ENCODE measurements at regions not wholly inside any gene's neighbourhood (a gene's known extent, or its start where the extent isn't known, plus 50 kb on each side); places are given as distances from the start of the nearest gene placed in this dataset.

- TF ChIP-seq MYC (IDR thresholded peaks at IDR 0.05; ENCODE audit: low read depth, low read length) = no peak
- no peak for TF ChIP-seq CTCF (IDR thresholded peaks at IDR 0.05; ENCODE audit: low read depth, low read length)
- TF ChIP-seq POLR2A (IDR thresholded peaks at IDR 0.05; ENCODE audit: extremely low read depth, insufficient read length) = no peak
Measured at GRCh38 chr18:43965691-43966090, 688.4 kb upstream of the SYT4 start.
